ENCODE measurements at regions not wholly inside any gene's neighbourhood (a gene's known extent, or its start where the extent isn't known, plus 50 kb on each side); places are given as distances from the start of the nearest gene placed in this dataset.

- TF ChIP-seq TAL1 (IDR thresholded peaks at IDR 0.05) = no peak
- no peak for TF ChIP-seq ZNF445 (CRISPR knock-in tag; IDR thresholded peaks at IDR 0.05; ENCODE audit: low read depth)
- TF ChIP-seq KDM1A (IDR thresholded peaks at IDR 0.05) = peak; percentile 79 to 82
- TF ChIP-seq MEF2A (IDR thresholded peaks at IDR 0.05; ENCODE audit: control insufficient read depth, low read depth, low read length) = no peak
- TF ChIP-seq DEAF1 (CRISPR knock-in tag; IDR thresholded peaks at IDR 0.05) = no peak
- no peak for TF ChIP-seq LEF1 (IDR thresholded peaks at IDR 0.05)
- TF ChIP-seq SP2 (IDR thresholded peaks at IDR 0.05; ENCODE audit: extremely low read depth, low read depth, low read length, poor library complexity, severe bottlenecking) = no peak
- TF ChIP-seq MEIS2 (IDR thresholded peaks at IDR 0.05; ENCODE audit: partially characterized antibody) = peak; percentile 61
- TF ChIP-seq HNRNPL (IDR thresholded peaks at IDR 0.05; ENCODE audit: low read depth, low read length) = no peak
- peak; percentile 60; the same call in 1 of the 2 replicates for TF ChIP-seq SMARCA4 (IDR thresholded peaks at IDR 0.05)
- TF ChIP-seq JUN (IDR thresholded peaks at IDR 0.05; ENCODE audit: borderline replicate concordance, low read depth, low read length) = 0 out of 2 replicates have a peak, but pooled peaks have one; percentile 12
- TF ChIP-seq JUN (CRISPR knock-in tag; IDR thresholded peaks at IDR 0.05; ENCODE audit: borderline replicate concordance) = no peak
- peak; percentile 54 for TF ChIP-seq ATF3 (IDR thresholded peaks at IDR 0.05)
- no peak for TF ChIP-seq ATF3 (CRISPR knock-in tag; conservative IDR thresholded peaks at IDR 0.05)
- TF ChIP-seq SMARCE1 (IDR thresholded peaks at IDR 0.05) = peak; percentile 62; the same call in 1 of the 2 replicates
- peak; percentile 93 for TF ChIP-seq ZNF384 (IDR thresholded peaks at IDR 0.05; ENCODE audit: low read depth, low read length)
- peak; percentile 63; the same call in 1 of the 2 replicates for TF ChIP-seq DPF2 (IDR thresholded peaks at IDR 0.05)
- TF ChIP-seq MEF2D (tag; conservative IDR thresholded peaks at IDR 0.05; ENCODE audit: low read depth) = no peak
- no peak for TF ChIP-seq UBTF (IDR thresholded peaks at IDR 0.05; ENCODE audit: borderline replicate concordance in 1 of 2, low read depth in 2 of 2, low read length in 2 of 2)
- TF ChIP-seq PBX2 (CRISPR knock-in tag; IDR thresholded peaks at IDR 0.05; ENCODE audit: low read depth) = no peak
- peak; percentile 91 for TF ChIP-seq PBX2 (tag; conservative IDR thresholded peaks at IDR 0.05; ENCODE audit: low read depth)
- TF ChIP-seq CBFA2T3 (IDR thresholded peaks at IDR 0.05) = peak; percentile 37; the same call in 1 of the 2 replicates
- peak; percentile 89 for TF ChIP-seq C11orf30 (IDR thresholded peaks at IDR 0.05; ENCODE audit: low read depth)
- TF ChIP-seq JUND (IDR thresholded peaks at IDR 0.05; ENCODE audit: borderline replicate concordance, low read depth, low read length) = peak; percentile 68
- TF ChIP-seq JUND (tag; IDR thresholded peaks at IDR 0.05; ENCODE audit: borderline replicate concordance, low read depth, low read length) = no peak; the same call in 2 of the 3 replicates
Measured at GRCh38 chr2:47299555-47299954, 69.6 kb upstream of the EPCAM start (continued).

Data from K562 (cell line).